ENCODE measurements at regions not wholly inside any gene's neighbourhood (a gene's known extent, or its start where the extent isn't known, plus 50 kb on each side); places are given as distances from the start of the nearest gene placed in this dataset.

GRCh38 chr12:24408305-24408704, 458.8 kb upstream of the SOX5 start:
- no peaks in the 10 kb centered on the region for H3K27me3 ChIP-seq
- H3K27ac ChIP-seq = no peak overlapping the region
- 75 to 86% (median 82%) methylated on average over 5 of the region's 5 CpGs for WGBS, 5 donors
- no peak overlapping the region for H3K4me3 ChIP-seq
- DNase-seq = no peak
- H3K36me3 ChIP-seq = no peaks in the 10 kb centered on the region
- intact Hi-C loops (cut with DNase I; ENCODE audit: low total_unique reads) = no loop called here
- TF ChIP-seq POLR2AphosphoS5 (IDR thresholded peaks at IDR 0.05) (no peak), EP300 (IDR thresholded peaks at IDR 0.05) (no peak), CTCF (IDR thresholded peaks at IDR 0.05) (no peak), POLR2A (IDR thresholded peaks at IDR 0.05) (no peak)
- H3K4me1 ChIP-seq = peaks cover 0 to 6% (median 0%) of the 10 kb centered on the region in 4 donors
- no peaks in the 10 kb centered on the region for H3K9me3 ChIP-seq

- no peak for DNase-seq
- H3K4me3 ChIP-seq = no peak overlapping the region
- WGBS, 5 donors = 66 to 78% (median 74%) methylated on average over 7 of the region's 7 CpGs
- H3K9me3 ChIP-seq = no peaks in the 10 kb centered on the region
- no peak overlapping the region for H3K27ac ChIP-seq
- peaks cover 0 to 6% (median 0%) of the 10 kb centered on the region in 4 donors for H3K4me1 ChIP-seq
- H3K27me3 ChIP-seq = no peaks in the 10 kb centered on the region
- TF ChIP-seq CTCF (IDR thresholded peaks at IDR 0.05) (no peak), POLR2AphosphoS5 (IDR thresholded peaks at IDR 0.05) (no peak), EP300 (IDR thresholded peaks at IDR 0.05) (no peak), POLR2A (IDR thresholded peaks at IDR 0.05) (no peak)
- H3K36me3 ChIP-seq = no peaks in the 10 kb centered on the region
- intact Hi-C loops (cut with DNase I; ENCODE audit: low total_unique reads) = no loop called here
These were observed 458.4 kb upstream of the SOX5 start for GRCh38 chr12:24407884-24408283.

GRCh38 chr12:24404086-24404815, 454.8 kb upstream of the SOX5 start:
- Histone ChIP-seq H3K36me3 (no peaks in the 10 kb centered on the region), H3K27me3 (no peaks in the 10 kb centered on the region), H3K4me3 (no peak overlapping the region), H3K27ac (no peak overlapping the region), H3K9me3 (no peaks in the 10 kb centered on the region), H3K4me1 (peaks cover 0 to 6% (median 0%) of the 10 kb centered on the region in 4 donors)
- 67 to 76% (median 75%) methylated on average over 6 of the region's 6 CpGs for WGBS, 5 donors
- TF ChIP-seq EP300 (IDR thresholded peaks at IDR 0.05) (no peak), CTCF (IDR thresholded peaks at IDR 0.05) (no peak), POLR2A (IDR thresholded peaks at IDR 0.05) (no peak), POLR2AphosphoS5 (IDR thresholded peaks at IDR 0.05) (no peak)
- intact Hi-C loops (cut with DNase I; ENCODE audit: low total_unique reads) = no loop called here
- no peak for DNase-seq

- intact Hi-C loops (cut with DNase I; ENCODE audit: low total_unique reads) = no loop called here
- H3K4me1 ChIP-seq = peaks cover 0 to 15% (median 6%) of the 10 kb centered on the region in 4 donors
- H3K27me3 ChIP-seq = no peaks in the 10 kb centered on the region
- no peak overlapping the region for H3K27ac ChIP-seq
- no peaks in the 10 kb centered on the region for H3K36me3 ChIP-seq
- 50 to 69% (median 56%) methylated on average over 1 of the region's 1 CpG for WGBS, 5 donors
- TF ChIP-seq POLR2A (IDR thresholded peaks at IDR 0.05) (no peak), CTCF (IDR thresholded peaks at IDR 0.05) (no peak), POLR2AphosphoS5 (IDR thresholded peaks at IDR 0.05) (no peak)
- no peak for DNase-seq
- H3K4me3 ChIP-seq = no peak overlapping the region
- H3K9me3 ChIP-seq = no peaks in the 10 kb centered on the region
These were observed 451.1 kb upstream of the SOX5 start for GRCh38 chr12:24400533-24400932.

All from stomach (tissue), 8 donors.